PC-9 (cell line): ENCODE measurements at regions not wholly inside any gene's neighbourhood (a gene's known extent, or its start where the extent isn't known, plus 50 kb on each side); places are given as distances from the start of the nearest gene placed in this dataset.

ENCODE experiments used
- EZH2 ChIP-seq: fragments of 200-600 bp; sonication (generic); IDR thresholded peaks from 2 replicates; pipeline ENCODE4 v1.8.0; 2017; ENCODE audit warnings: antibody characterized with exemption, low read depth
- TF ChIP-seq, protein P1 (sequence below): fragments of 200-600 bp; sonication (generic); conservative IDR thresholded peaks from 2 replicates; pipeline ENCODE4 v1.6.1; 2017; ENCODE audit warnings: mixed run types, antibody characterized with exemption, mild to moderate bottlenecking, moderate library complexity

DNA sequence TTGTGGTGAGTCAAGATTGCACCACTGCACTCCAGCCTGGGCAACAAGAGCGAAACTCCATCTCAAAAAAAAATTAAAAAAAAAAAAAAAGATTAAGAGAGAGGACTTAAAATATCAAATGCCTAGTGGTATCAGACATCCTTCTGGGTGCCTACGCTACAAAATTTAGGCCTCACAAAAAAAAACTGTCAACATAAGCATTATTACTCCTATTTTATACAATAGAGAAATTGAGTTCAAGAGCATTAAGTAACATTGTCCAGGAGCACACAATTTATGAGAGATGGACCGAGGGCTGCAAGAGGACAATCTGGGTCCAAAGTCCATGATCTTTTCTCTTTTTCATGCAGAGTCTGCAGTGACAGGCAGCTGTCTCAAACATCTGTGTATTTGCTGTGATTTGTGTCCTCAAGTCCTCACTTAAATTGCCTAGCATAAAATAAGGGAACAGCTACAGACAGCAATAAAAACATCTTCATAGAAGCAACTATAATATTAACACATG is 62.4 kb downstream of the OSR1 start:
- TF ChIP-seq, protein P1, sequence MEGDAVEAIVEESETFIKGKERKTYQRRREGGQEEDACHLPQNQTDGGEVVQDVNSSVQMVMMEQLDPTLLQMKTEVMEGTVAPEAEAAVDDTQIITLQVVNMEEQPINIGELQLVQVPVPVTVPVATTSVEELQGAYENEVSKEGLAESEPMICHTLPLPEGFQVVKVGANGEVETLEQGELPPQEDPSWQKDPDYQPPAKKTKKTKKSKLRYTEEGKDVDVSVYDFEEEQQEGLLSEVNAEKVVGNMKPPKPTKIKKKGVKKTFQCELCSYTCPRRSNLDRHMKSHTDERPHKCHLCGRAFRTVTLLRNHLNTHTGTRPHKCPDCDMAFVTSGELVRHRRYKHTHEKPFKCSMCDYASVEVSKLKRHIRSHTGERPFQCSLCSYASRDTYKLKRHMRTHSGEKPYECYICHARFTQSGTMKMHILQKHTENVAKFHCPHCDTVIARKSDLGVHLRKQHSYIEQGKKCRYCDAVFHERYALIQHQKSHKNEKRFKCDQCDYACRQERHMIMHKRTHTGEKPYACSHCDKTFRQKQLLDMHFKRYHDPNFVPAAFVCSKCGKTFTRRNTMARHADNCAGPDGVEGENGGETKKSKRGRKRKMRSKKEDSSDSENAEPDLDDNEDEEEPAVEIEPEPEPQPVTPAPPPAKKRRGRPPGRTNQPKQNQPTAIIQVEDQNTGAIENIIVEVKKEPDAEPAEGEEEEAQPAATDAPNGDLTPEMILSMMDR: no peak
- TF ChIP-seq EZH2: no peak
